Tibial artery (tissue), 4 donors: ENCODE measurements at regions not wholly inside any gene's neighbourhood (a gene's known extent, or its start where the extent isn't known, plus 50 kb on each side); places are given as distances from the start of the nearest gene placed in this dataset.

ENCODE experiments used
- DNase-seq, 2 donors: peaks; one replicate each; pipeline ENCODE4 v3.0.0-alpha.2; 2019
- H3K27ac ChIP-seq, 2 donors: fragments of 200-600 bp; sonication (generic) in 1 of 2; 1 replicate in 1 of 2; 2 replicates in 1 of 2; pipeline ENCODE4 v1.5.1; 2018 to 2019; ENCODE audit warnings: mild to moderate bottlenecking in 1 of 2
- H3K27me3 ChIP-seq, 2 donors: fragments of 200-600 bp; sonication (generic) in 1 of 2; one replicate each; pipeline versions ENCODE4 v1.5.1 to v1.6.0; 2016 to 2019
- H3K36me3 ChIP-seq, 3 donors: fragments of 200-600 bp; sonication (generic) in 2 of 3; one replicate each; pipeline ENCODE4 v1.5.1; 2016 to 2019; ENCODE audit warnings: mild to moderate bottlenecking in 2 of 3
- H3K4me1 ChIP-seq, 4 donors: fragments of 200-600 bp; sonication (generic) in 2 of 4; 1 replicate in 3 of 4; 2 replicates in 1 of 4; pipeline ENCODE4 v1.5.1; 2016 to 2019
- H3K4me3 ChIP-seq, 2 donors: fragments of 200-600 bp; sonication (generic) in 1 of 2; 1 replicate in 1 of 2; 2 replicates in 1 of 2; pipeline ENCODE4 v1.5.1; 2018 to 2019; ENCODE audit warnings: mild to moderate bottlenecking in 2 of 2
- H3K9me3 ChIP-seq, 3 donors: fragments of 200-600 bp; sonication (generic) in 1 of 3; one replicate each; pipeline ENCODE4 v1.5.1; 2016 to 2019
- intact Hi-C: fragments of 100-400 bp; cut with DNase I; formaldehyde crosslinking; loops from one replicate; pipeline ENCODE4 v1.15.0; 2023; ENCODE audit warnings: low total_unique reads
- TF ChIP-seq, protein P1 (sequence below), 2 experiments: fragments of 200-600 bp in 1 of 2; fragments of 450-650 bp in 1 of 2; IDR thresholded peaks; one replicate each; pipeline ENCODE4 v1.5.1; 2017 to 2019; ENCODE audit warnings: antibody characterized with exemption in 2 of 2, mild to moderate bottlenecking in 1 of 2, moderate library complexity in 1 of 2

DNA sequence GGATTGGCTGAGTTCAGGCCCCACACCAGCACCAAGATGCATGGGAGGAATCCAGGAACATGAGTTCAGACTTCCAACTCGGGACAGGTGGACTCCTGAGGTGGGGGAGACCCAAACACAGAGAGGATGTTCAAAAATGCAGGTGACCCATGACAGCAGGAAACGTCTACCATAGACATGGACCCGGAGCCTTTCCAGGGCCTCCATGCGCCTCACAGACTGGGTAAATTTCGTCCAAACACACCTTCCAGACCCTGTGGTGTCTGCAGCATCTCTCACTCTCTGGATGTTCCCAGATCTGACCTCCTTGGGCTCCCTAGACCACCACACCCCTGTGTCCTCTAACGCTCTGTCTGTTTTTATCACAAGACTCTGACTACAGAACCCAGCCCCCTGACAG is 87.7 kb downstream of the PXDC1 start:
- intact Hi-C loops, result no loop called here
- Histone ChIP-seq H3K27me3 (no peaks in the 10 kb centered on the region), H3K4me1 (peaks cover 0 to 9% (median 0%) of the 10 kb centered on the region in 4 donors), H3K4me3 (no peak overlapping the region), H3K9me3 (no peaks in the 10 kb centered on the region), H3K36me3 (no peaks in the 10 kb centered on the region), H3K27ac (no peak overlapping the region)
- TF ChIP-seq, protein P1, sequence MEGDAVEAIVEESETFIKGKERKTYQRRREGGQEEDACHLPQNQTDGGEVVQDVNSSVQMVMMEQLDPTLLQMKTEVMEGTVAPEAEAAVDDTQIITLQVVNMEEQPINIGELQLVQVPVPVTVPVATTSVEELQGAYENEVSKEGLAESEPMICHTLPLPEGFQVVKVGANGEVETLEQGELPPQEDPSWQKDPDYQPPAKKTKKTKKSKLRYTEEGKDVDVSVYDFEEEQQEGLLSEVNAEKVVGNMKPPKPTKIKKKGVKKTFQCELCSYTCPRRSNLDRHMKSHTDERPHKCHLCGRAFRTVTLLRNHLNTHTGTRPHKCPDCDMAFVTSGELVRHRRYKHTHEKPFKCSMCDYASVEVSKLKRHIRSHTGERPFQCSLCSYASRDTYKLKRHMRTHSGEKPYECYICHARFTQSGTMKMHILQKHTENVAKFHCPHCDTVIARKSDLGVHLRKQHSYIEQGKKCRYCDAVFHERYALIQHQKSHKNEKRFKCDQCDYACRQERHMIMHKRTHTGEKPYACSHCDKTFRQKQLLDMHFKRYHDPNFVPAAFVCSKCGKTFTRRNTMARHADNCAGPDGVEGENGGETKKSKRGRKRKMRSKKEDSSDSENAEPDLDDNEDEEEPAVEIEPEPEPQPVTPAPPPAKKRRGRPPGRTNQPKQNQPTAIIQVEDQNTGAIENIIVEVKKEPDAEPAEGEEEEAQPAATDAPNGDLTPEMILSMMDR (IDR thresholded peaks at IDR 0.05), result no peak
- no peak for DNase-seq

DNA sequence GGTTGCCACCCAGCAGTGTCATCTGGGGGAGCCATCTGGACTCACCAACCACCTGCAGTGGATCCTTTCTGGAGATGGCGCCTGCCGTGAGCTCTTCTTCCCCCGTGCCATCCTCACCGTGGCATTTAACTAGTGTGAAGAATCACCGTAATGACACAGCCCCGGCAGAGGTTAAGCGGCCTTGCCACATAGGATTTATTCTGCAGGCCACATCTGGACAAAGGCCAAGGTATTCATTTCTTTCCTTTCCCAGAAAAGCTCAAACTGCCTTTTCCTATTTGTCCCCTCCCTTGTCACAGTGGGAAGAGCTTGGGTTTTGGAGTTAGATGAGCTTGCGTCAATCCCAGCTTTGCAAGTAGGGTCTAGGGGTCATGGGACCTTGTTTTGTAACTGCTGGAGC is 88.4 kb downstream of the PXDC1 start:
- Histone ChIP-seq H3K9me3 (no peaks in the 10 kb centered on the region), H3K4me1 (peaks cover 0 to 9% (median 0%) of the 10 kb centered on the region in 4 donors), H3K27me3 (no peaks in the 10 kb centered on the region), H3K27ac (no peak overlapping the region), H3K4me3 (no peak overlapping the region), H3K36me3 (no peaks in the 10 kb centered on the region)
- intact Hi-C loops, result no loop called here
- no peak for DNase-seq
- TF ChIP-seq, protein P1 (IDR thresholded peaks at IDR 0.05), result no peak

DNA sequence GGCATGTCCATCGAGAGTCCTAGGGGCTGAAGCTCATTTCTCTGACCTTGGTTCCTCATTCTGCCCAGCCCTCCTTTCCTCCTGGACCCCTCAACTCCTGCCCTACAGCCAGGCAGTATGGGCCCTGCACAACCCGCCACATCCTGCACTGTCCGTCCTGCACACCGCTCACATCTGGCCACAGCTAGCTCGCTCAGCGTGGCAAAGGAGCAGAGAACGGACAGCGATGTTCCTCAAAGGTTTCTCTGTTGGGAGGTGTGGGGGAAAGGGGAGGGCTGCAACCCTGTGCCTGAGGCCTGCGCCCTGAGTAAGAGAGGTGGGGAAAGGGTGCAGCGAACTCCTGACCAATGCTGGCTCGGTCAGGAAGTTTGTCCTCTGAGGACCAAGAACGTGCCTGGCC is 90.1 kb downstream of the PXDC1 start:
- intact Hi-C loops, result no loop called here
- peaks cover 0 to 9% (median 0%) of the 10 kb centered on the region in 4 donors for H3K4me1 ChIP-seq

GRCh38 chr6:3660473-3660872 is 91.0 kb downstream of the PXDC1 start:
- no peak overlapping the region for H3K27ac ChIP-seq
- intact Hi-C loops, result no loop called here
- no peaks in the 10 kb centered on the region for H3K9me3 ChIP-seq
- H3K27me3 ChIP-seq, result no peaks in the 10 kb centered on the region
- DNase-seq, result no peak
- TF ChIP-seq, protein P1 (IDR thresholded peaks at IDR 0.05), result no peak
- H3K4me3 ChIP-seq, result no peak overlapping the region
- H3K36me3 ChIP-seq, result no peaks in the 10 kb centered on the region
- H3K4me1 ChIP-seq, result peaks cover 0 to 8% (median 0%) of the 10 kb centered on the region in 4 donors

More for the DNA sequence above, 90.1 kb downstream of the PXDC1 start:
- H3K27ac ChIP-seq, result no peak overlapping the region
- TF ChIP-seq, protein P1 (IDR thresholded peaks at IDR 0.05), result no peak
- H3K27me3 ChIP-seq, result no peaks in the 10 kb centered on the region
- no peak for DNase-seq
- H3K9me3 ChIP-seq, result no peaks in the 10 kb centered on the region
- H3K4me3 ChIP-seq, result no peak overlapping the region
- H3K36me3 ChIP-seq, result no peaks in the 10 kb centered on the region

- no peak overlapping the region for H3K27ac ChIP-seq
- no peak for DNase-seq
- no peaks in the 10 kb centered on the region for H3K27me3 ChIP-seq
- TF ChIP-seq, protein P1 (IDR thresholded peaks at IDR 0.05), result no peak
- H3K9me3 ChIP-seq, result no peaks in the 10 kb centered on the region
- H3K4me3 ChIP-seq, result no peak overlapping the region
- intact Hi-C loops, result no loop called here
- peaks cover 0 to 6% (median 0%) of the 10 kb centered on the region in 4 donors for H3K4me1 ChIP-seq
- H3K36me3 ChIP-seq, result no peaks in the 10 kb centered on the region
Measured at GRCh38 chr6:3659748-3660147, 91.8 kb downstream of the PXDC1 start.

GRCh38 chr6:3656076-3656475 is 95.4 kb downstream of the PXDC1 start:
- TF ChIP-seq, protein P1 (IDR thresholded peaks at IDR 0.05), result no peak
- Histone ChIP-seq H3K4me1 (no peaks in the 10 kb centered on the region), H3K4me3 (no peak overlapping the region), H3K27ac (no peak overlapping the region), H3K9me3 (no peaks in the 10 kb centered on the region), H3K27me3 (no peaks in the 10 kb centered on the region), H3K36me3 (no peaks in the 10 kb centered on the region)
- DNase-seq, result no peak
- intact Hi-C loops, result no loop called here
